HG02884 (cell line): ENCODE measurements at regions not wholly inside any gene's neighbourhood (a gene's known extent, or its start where the extent isn't known, plus 50 kb on each side); places are given as distances from the start of the nearest gene placed in this dataset.

Experiments
- ATAC-seq: cut with Tn5 transposase; IDR thresholded peaks from one replicate; pipeline ENCODE4 v1.9.1; 2021; ENCODE audit warnings: mild to moderate bottlenecking, moderate library complexity; ENCODE audit not compliant: unreplicated experiment

GRCh38 chr9:78491402-78491801, 194.5 kb downstream of the PSAT1 start:
- ATAC-seq: no peak

- no peak for ATAC-seq
Observed at GRCh38 chr9:78493166-78493742, 196.3 kb downstream of the PSAT1 start.

GRCh38 chr9:78502566-78502965, 205.6 kb downstream of the PSAT1 start:
- no peak for ATAC-seq

- ATAC-seq: no peak
Observed at GRCh38 chr9:78505546-78505945, 208.6 kb downstream of the PSAT1 start.

GRCh38 chr9:78507037-78507436, 210.1 kb downstream of the PSAT1 start:
- no peak for ATAC-seq

- ATAC-seq: no peak
Observed at GRCh38 chr9:78510035-78510434, 213.1 kb downstream of the PSAT1 start.

- no peak for ATAC-seq
Observed at GRCh38 chr9:78515108-78515507, 218.2 kb downstream of the PSAT1 start.

- no peak for ATAC-seq
Observed at GRCh38 chr9:78519786-78520185, 222.9 kb downstream of the PSAT1 start.

- ATAC-seq: no peak
Observed at GRCh38 chr9:78521680-78522079, 224.8 kb downstream of the PSAT1 start.

GRCh38 chr9:78525986-78526560, 229.1 kb downstream of the PSAT1 start:
- no peak for ATAC-seq

GRCh38 chr9:78533500-78533899, 236.6 kb downstream of the PSAT1 start:
- ATAC-seq: no peak

- ATAC-seq: no peak
Observed at GRCh38 chr9:78539188-78539587, 242.3 kb downstream of the PSAT1 start.

- no peak for ATAC-seq
Observed at GRCh38 chr9:78539904-78540303, 243.0 kb downstream of the PSAT1 start.

- no peak for ATAC-seq
Observed at GRCh38 chr9:78541868-78542443, 245.0 kb downstream of the PSAT1 start.

- no peak for ATAC-seq
Observed at GRCh38 chr9:78542491-78543181, 245.7 kb downstream of the PSAT1 start.

GRCh38 chr9:78543353-78543752, 246.4 kb downstream of the PSAT1 start:
- ATAC-seq: no peak

GRCh38 chr9:78544230-78544629, 247.3 kb downstream of the PSAT1 start:
- no peak for ATAC-seq

GRCh38 chr9:78547831-78548230, 250.9 kb downstream of the PSAT1 start:
- no peak for ATAC-seq

GRCh38 chr9:78548670-78549069, 251.7 kb downstream of the PSAT1 start:
- ATAC-seq: no peak

- no peak for ATAC-seq
Observed at GRCh38 chr9:78549711-78550110, 252.8 kb downstream of the PSAT1 start.

GRCh38 chr9:78552802-78553201, 255.9 kb downstream of the PSAT1 start:
- peak; percentile 62 for ATAC-seq

GRCh38 chr9:78557540-78557939, 260.6 kb downstream of the PSAT1 start:
- no peak for ATAC-seq
